ENCODE measurements at regions not wholly inside any gene's neighbourhood (a gene's known extent, or its start where the extent isn't known, plus 50 kb on each side); places are given as distances from the start of the nearest gene placed in this dataset.
"Not testable (repeated sequence)": the region's sequence is repeated elsewhere in the genome, so short reads cannot be mapped to it uniquely, and the experiment has no call there.

DNA sequence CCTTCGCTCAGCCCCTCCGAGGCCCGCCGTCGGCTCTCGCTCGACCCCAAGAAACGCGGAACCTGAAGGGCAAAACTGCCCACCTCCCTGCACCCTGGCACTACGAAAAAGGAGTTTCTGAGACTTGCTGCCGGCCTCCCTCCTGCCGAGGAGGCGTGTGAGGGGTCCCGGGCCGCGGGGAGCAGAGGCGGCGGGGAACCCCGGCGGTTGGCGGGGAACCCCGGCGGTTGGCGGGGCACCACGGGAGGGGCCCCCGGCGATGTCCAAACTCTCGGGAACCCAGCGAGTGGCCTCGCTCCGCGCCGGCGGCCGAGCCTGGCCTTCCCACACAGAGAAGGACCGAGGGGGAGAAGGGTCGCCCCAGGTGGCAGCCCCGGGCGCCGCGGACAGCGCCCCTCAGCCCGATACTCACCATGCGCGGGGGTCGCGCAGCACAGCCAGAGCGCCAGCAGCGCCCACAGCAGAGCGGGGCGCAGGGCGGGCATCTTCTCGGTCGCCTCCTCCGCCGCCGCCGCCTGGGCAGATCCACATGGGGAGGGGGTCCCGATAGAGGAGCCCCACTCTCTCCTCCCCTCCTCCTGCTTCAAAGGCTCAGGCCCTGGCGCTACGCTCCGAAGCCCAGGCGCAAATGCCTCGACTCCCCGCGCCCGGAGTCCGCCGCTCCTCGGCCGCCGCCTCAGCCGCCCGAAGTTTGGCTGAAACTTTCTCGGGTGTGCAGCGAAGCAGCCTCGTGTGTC is 69.4 kb upstream of the NUDT4B start:
- 0% methylated on average over 13 to 30 of the region's 77 CpGs for WGBS, 2 donors
- H3K9me3 ChIP-seq (ENCODE audit: control insufficient read depth in 4 of 4, insufficient read depth in 3 of 4, low read length in 3 of 4); H3K4me3 ChIP-seq; H3K9ac ChIP-seq (ENCODE audit: insufficient read depth in 1 of 2, low read length in 2 of 2); H3K36me3 ChIP-seq (ENCODE audit: control insufficient read depth in 4 of 4, insufficient read depth in 4 of 4, low read length in 4 of 4); ATAC-seq (ENCODE audit: insufficient read depth, low FRiP score); H3K27me3 ChIP-seq (ENCODE audit: control insufficient read depth in 3 of 3, insufficient read depth in 3 of 3, low read length in 2 of 3); H3K4me1 ChIP-seq (ENCODE audit: control insufficient read depth in 5 of 5, insufficient read depth in 5 of 5, low read length in 5 of 5): not testable (repeated sequence)
- peak in 1 of 3 donors; percentile 42 for DNase-seq
- H3K27ac ChIP-seq (ENCODE audit: low read depth in 1 of 2, low read length in 1 of 2), result peak overlapping the region in 1 of 2 donors; percentile 53

DNA sequence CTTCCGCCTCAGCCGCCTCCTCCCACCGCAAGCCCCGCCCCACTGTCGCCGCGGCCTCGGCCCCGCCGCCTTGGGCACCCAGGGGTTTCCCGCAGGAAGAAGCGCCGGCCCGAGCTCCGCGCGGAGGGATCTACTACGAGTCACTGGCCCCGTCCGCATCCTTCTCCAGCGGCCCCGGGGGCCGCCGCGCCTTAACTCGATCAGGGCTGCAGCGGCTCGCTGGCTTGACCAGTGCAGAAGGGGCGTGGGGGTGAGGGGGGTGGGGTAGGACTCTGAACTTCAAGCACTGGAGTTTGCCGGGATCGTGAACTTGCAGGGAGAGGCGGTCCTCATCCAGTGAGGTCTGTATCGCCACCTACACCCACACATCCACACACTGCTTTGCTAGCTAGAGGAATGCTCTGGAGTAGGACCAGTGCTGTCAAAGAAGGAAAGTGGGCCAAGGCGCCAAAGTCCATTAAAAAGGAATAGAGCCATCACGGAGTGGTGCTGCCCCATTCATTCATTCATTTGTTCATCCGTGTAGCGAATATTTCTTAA is 68.7 kb upstream of the NUDT4B start:
- not testable (repeated sequence) for H3K36me3 ChIP-seq (ENCODE audit: control insufficient read depth in 4 of 4, insufficient read depth in 4 of 4, low read length in 4 of 4); H3K4me1 ChIP-seq (ENCODE audit: control insufficient read depth in 5 of 5, insufficient read depth in 5 of 5, low read length in 5 of 5); H3K4me3 ChIP-seq; ATAC-seq (ENCODE audit: insufficient read depth, low FRiP score); H3K27ac ChIP-seq (ENCODE audit: low read depth in 1 of 2, low read length in 1 of 2); H3K27me3 ChIP-seq (ENCODE audit: control insufficient read depth in 3 of 3, insufficient read depth in 3 of 3, low read length in 2 of 3); H3K9me3 ChIP-seq (ENCODE audit: control insufficient read depth in 4 of 4, insufficient read depth in 3 of 4, low read length in 3 of 4); DNase-seq; H3K9ac ChIP-seq (ENCODE audit: insufficient read depth in 1 of 2, low read length in 2 of 2)
- WGBS, 2 donors, result 0% methylated on average over 1 of the region's 37 CpGs; no CpG with 5 or more reads in 1 of the 2 donors

DNA sequence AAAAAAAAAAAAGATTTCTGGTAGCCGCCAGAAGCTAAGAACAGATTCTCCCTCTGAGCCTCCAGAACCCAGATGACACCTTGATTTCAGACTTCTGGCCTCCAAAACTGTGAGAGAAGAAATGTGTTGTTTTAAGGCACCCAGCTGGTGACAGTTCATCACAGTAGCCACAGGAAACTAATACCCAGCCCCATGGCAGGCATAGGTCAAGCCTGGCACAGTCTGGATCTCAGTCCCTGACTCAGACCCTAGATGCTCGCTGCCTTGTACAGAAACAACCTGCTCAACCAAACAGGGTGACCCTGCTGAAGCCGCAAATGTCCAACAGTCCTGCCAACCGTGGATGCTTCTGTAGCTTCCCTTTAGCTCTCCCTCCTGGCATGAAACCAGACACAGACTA is 61.8 kb upstream of the NUDT4B start:
- DNase-seq; H3K4me1 ChIP-seq (ENCODE audit: control insufficient read depth in 5 of 5, insufficient read depth in 5 of 5, low read length in 5 of 5); H3K36me3 ChIP-seq (ENCODE audit: control insufficient read depth in 4 of 4, insufficient read depth in 4 of 4, low read length in 4 of 4); H3K27me3 ChIP-seq (ENCODE audit: control insufficient read depth in 3 of 3, insufficient read depth in 3 of 3, low read length in 2 of 3); H3K9me3 ChIP-seq (ENCODE audit: control insufficient read depth in 4 of 4, insufficient read depth in 3 of 4, low read length in 3 of 4); H3K9ac ChIP-seq (ENCODE audit: insufficient read depth in 1 of 2, low read length in 2 of 2); ATAC-seq (ENCODE audit: insufficient read depth, low FRiP score); H3K4me3 ChIP-seq; H3K27ac ChIP-seq (ENCODE audit: low read depth in 1 of 2, low read length in 1 of 2): not testable (repeated sequence)
- 100% methylated on average over 1 of the region's 4 CpGs for WGBS, 2 donors

DNA sequence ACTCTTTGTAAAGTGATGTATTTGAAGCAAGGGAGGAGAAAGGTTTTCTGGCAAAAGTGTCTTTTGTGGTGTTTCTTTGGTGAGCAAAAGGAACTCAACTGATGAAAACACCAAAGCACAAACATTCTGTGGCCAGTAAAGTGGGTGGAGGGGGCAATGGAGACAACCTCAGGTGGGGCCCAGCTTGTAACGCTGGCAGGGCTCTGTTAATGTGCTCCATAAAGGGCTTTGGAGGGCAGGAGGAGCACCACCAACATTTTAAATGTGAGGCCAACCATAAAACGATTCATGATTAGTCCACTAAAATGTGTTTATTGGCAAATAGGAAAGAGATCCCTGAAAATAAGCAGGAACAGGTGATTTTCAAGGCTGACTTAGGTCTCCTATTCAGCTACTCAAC is 61.2 kb upstream of the NUDT4B start:
- not testable (repeated sequence) for H3K9ac ChIP-seq (ENCODE audit: insufficient read depth in 1 of 2, low read length in 2 of 2); H3K36me3 ChIP-seq (ENCODE audit: control insufficient read depth in 4 of 4, insufficient read depth in 4 of 4, low read length in 4 of 4); H3K4me3 ChIP-seq; ATAC-seq (ENCODE audit: insufficient read depth, low FRiP score); H3K9me3 ChIP-seq (ENCODE audit: control insufficient read depth in 4 of 4, insufficient read depth in 3 of 4, low read length in 3 of 4); H3K4me1 ChIP-seq (ENCODE audit: control insufficient read depth in 5 of 5, insufficient read depth in 5 of 5, low read length in 5 of 5); DNase-seq; H3K27ac ChIP-seq (ENCODE audit: low read depth in 1 of 2, low read length in 1 of 2); H3K27me3 ChIP-seq (ENCODE audit: control insufficient read depth in 3 of 3, insufficient read depth in 3 of 3, low read length in 2 of 3)
- no CpG with 5 or more reads among the region's 2 CpGs for whole genome bisulfite sequencing, 2 donors
